ENCODE measurements at regions not wholly inside any gene's neighbourhood (a gene's known extent, or its start where the extent isn't known, plus 50 kb on each side); places are given as distances from the start of the nearest gene placed in this dataset.
"Not testable (repeated sequence)": the region's sequence is repeated elsewhere in the genome, so short reads cannot be mapped to it uniquely, and the experiment has no call there.

DNA sequence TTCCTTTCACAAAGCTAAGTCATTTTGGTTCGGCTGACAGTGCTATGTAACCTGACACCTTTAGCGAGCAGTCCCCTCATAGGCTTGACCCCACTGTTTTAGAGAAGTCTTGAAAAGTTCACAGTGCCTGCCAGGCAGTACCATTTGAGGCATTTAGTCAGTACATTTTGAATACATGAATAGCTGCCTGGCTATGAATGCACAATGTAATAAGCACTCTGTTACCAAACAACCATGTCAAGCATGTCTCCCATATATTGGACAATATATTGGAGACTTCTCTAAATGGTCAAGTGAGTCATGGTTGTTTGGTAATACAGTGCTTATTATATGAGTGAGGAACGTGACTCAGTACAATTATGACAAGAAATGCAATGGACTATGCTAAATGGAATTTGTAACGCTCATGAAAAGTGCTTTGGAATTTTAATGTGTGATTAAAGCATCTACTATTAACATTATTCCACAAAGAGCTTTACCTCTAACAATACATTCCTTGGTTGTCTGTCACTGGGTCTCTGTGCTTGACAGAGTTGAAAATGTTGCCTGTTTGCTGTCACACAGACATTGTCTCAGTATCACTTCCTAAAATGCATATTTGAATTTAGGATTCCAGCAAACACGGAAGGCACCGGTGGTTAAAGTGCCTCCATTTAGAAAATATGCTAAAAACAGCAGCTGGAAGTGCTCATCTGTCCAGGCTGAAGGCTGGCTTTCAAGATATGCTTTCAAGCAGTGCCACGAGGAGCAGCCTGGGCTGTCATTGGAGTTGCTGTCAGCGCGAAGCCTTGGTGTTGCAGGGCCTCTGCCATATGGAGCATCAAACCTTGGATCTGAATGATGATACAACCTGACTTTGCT is 458.6 kb downstream of the FBXO15 start:
- DNase-seq (ENCODE audit: low read depth in 1 of 2, low spot score in 1 of 2), result no peak

DNA sequence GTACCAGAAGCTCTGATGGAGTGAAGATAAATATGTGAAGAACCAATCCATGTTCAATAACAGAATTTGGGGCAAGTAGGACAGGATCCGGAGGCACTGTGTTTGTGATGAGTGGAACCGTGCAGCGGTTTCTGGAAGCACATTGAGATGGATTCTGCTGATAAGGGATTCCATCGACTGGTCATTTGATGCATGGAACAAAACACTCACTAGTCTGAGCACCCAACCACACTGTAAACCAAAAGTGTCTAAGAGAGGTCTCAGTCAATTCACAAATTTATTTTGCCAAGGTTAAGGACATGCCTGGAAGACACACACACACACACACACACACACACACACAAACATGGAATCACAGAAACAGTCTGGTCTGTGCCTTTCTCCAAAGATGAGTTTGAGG is 459.5 kb downstream of the FBXO15 start:
- no peak for DNase-seq (ENCODE audit: low read depth in 1 of 2, low spot score in 1 of 2)

DNA sequence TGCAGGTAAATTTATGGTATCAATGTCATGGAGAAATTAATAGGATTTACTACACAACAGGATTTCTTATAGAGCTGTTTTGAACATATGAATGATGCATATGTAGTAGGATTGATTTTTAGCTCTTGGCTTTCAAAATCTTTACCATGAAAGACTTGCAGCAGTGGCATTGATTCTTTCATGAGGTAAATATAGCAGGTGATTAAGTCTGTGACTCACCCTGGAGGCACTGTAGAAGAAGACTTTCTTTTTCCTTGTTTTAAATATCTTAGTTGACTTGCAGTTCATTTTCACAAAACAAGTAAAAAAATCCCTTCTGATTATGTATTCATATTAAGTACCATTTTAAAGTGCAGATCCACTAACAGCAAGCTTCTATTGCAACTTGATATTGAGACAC is 463.0 kb downstream of the FBXO15 start:
- DNase-seq (ENCODE audit: low read depth in 1 of 2, low spot score in 1 of 2), result no peak

DNA sequence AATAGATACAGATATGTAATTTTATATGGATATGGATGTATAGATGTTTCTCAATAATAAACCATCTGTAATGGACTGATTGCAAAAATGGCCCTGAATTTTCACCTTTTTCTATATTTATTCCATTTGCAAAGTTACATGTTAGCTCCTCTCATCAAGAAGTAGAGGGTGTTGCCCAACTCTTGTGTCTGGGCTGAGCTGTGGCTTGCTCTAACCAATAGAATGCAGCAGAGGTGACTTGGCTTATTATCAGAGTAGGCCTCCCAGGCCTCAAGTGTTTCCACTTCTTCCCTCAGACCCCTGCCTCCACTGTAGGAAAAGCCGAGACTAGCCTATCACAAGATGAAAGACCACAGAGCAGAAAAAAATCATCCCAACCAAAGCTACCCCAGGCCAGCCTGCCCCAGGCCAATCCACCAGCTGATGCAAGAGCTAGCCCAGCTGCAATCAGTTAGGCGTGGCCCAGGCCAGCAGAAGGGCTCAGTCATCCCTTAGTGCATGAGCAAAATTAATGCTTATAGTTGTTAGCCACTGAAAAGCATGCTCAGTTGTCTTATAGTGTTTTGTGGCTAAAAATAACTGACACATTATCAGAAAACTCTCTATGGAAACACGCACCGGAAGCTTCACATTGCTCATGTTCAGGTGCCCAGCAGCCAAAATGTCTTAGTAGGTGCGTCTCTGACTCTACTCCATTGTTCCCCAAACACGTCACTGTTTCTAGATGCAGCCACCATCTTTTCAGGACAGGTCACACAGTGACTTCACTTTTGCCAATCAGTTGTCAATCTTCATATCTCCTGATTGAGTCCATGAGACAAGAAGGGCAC is 464.0 kb downstream of the FBXO15 start:
- DNase-seq (ENCODE audit: low read depth in 1 of 2, low spot score in 1 of 2), result no peak

DNA sequence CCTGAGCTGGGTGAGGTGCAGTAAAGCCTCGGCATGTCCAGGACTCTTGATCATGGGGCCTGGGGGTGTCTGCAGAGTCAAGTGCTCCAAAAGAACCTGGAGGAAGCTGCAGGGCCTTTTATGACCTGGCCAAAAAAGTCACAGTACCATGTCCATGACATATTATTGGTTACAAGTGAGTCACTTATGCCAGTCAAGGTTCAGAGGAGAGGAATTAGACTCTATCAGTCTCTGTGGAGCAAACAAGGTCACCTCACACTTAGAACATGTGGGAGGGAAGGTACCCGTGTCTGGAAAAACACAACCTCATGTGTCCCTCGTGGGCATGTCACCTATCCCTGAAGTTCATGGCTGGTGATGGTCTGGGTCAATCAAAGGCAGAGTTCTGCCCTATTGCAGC is 465.7 kb downstream of the FBXO15 start:
- no peak for DNase-seq (ENCODE audit: low read depth in 1 of 2, low spot score in 1 of 2)

DNA sequence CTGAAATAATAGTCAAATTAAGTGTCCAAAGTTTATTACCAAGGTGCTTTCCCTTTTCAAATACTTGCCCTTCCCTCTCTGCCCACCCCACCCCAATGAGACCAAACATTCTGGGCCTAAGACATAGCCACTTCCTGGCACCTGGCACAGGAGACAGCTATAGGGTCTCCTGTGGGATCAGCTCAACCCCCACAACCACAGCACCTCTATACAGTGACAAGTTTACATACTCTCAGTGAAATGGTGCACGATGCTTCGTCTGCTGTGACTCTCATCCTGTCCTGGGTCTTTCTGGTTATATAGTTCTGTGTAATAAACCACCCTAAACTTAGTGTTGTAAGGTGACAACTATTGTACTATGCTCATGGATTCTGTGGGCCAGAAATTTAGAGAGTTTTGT is 466.2 kb downstream of the FBXO15 start:
- no peak for DNase-seq (ENCODE audit: low read depth in 1 of 2, low spot score in 1 of 2)

DNA sequence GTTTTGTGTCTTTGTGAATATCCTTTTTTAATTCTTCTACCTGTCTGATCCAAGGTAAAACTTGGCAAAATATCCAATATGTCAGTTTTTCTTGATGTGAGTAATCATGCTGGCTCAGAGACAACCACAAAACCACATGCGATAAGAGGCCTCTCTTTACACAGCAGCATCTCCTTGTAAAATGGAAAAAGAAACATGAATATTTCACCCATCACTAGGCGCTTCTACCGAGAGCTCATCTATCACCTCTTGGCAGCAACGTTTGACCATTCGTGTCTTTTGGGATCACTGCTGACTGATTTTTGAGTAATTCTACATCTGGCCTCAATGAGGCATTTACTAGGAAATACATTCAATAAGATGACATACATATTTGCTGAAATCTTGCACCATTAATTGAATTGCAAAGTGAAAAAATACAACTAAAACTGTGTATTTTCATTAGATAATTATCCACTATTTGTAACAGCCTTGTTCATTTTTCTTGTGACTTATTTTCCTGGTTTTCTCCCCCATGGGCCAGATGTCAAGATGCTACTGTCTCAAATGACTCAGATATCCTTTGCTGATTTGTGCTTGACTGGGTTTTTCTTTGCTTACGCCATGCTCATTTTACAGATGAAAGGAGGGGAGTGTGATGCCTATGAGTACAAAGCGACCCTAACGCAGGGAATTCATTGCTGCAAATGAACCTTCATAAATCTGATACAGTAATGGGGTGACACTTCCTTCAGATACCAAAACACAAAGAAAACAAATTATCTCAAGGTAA is 467.5 kb downstream of the FBXO15 start:
- no peak for DNase-seq (ENCODE audit: low read depth in 1 of 2, low spot score in 1 of 2)

DNA sequence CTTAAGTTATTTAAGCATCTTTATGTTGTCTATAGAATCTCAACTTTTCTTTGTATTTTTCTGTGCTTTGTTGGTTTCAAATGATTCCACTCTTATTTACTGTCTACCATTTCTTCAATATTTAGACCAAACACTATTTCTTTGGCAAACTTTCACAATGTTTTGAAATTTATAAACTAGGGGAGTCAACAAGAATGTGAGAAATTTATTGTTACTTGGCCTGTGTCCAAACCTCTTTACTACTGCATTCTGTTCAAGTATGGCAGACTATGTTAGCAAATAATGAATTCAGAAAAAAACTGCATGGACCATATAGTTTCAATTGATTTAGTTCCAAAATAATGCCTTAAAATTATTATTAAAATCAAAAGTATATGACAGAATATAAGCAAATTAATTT is 470.2 kb downstream of the FBXO15 start:
- no peak for DNase-seq (ENCODE audit: low read depth in 1 of 2, low spot score in 1 of 2)

DNA sequence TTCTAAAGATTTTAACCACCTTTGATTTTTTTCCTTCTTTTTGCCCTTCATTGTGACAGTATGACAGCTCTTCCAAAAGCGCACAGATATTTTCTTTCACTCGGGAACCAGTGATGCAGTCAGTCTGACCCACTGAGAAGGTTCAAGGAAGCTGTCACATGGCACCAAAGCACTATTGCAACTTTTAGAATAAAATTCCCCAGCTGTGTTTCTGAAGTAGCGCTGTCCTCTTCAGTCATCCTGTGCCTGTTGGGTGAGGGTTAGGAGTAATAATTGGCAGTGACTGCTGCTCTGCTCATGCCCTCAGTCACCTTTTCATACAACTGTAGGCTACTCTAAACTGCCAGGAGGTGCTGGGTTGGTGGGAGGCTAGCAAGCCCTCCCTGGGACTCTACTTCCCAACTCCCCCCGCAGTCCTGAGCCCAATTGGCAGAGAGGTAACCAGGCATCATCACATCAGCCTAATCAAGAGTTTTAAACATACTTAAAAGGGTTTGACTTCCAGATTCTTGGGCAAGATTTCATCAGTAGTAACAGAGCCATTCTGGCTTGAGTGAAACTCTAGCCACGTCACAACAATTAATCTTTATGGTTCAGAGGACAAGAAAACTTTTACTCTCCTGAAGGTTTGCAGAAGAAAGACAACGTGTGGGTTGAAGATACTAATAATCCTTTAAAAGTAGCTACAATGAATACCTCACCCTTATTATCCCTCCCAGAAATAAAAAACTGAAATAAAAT is 473.3 kb downstream of the FBXO15 start:
- DNase-seq (ENCODE audit: low read depth in 1 of 2, low spot score in 1 of 2), result no peak

DNA sequence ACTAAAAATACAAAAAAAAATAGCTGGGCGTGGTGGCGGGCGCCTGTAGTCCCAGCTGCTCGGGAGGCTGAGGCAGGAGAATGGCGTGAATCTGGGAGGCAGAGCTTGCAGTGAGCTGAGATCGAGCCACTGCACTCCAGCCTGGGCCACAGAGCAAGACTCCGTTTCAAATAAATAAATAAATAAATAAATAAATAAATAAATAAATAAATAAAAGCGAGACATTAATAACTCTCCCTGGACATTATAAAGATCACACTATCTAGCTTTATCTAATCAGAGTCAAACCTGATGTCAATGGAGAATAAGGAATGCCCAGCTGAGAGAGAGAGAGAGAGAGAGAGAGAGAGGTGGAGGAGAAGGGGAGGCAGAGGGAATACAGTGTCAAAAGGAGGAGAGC is 476.2 kb downstream of the FBXO15 start:
- not testable (repeated sequence) for DNase-seq (ENCODE audit: low read depth in 1 of 2, low spot score in 1 of 2)

DNA sequence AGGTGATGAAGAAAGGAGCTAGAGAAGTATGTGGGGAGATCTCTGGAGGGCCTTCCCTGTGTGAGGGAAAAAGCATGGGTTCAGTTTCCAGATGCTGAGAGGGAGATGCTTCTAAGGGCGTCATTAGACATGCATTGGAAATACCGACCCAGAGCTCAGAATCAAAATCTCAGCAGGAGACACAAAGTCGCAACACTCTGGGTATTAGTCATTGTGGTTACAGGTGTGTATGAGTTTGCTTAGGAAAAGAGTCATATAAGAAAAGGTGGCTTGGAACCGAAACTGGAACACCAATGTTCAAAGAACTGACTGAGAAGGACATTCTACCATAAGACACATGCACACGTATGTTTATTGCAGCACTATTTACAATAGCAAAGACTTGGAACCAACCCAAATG is 477.1 kb downstream of the FBXO15 start:
- DNase-seq (ENCODE audit: low read depth in 1 of 2, low spot score in 1 of 2), result no peak

DNA sequence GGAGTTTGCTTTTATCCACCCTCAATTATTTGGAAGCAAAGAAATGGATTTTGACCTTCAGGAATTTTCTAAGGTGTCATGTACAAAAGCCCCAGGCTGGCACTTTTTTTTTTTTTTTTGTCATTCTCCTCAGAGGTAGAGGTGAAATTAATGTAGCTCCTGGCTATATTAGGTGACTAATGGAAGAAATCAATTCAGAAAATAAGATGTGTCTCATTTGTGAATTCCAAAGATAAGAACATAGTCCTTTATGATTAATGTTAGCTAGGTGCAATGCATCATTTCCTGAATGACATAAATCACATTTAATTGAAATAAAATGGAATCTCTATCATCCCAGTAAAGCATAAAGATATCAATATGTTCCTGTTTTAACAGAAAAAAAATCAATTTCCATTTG is 477.6 kb downstream of the FBXO15 start:
- no peak for DNase-seq (ENCODE audit: low read depth in 1 of 2, low spot score in 1 of 2)

DNA sequence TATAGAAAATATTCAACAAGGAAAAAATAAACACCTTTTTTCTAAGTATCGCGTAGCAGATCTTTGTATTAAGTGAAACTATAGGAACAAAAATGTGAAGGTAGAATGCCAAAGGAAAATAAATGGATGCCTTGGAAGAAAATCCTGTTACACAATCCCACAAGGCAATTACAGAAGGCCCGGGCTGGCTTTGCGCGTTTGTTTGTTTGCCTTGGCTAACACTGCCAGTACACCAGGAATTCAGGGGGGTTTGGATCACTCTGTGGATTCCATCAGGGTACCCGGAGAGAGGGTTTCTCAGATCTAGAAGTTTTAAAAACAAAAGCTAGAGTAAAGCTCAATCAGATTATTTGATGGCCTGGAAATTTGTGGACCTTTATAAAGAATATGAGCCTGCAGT is 478.3 kb downstream of the FBXO15 start:
- no peak for DNase-seq (ENCODE audit: low read depth in 1 of 2, low spot score in 1 of 2)

DNA sequence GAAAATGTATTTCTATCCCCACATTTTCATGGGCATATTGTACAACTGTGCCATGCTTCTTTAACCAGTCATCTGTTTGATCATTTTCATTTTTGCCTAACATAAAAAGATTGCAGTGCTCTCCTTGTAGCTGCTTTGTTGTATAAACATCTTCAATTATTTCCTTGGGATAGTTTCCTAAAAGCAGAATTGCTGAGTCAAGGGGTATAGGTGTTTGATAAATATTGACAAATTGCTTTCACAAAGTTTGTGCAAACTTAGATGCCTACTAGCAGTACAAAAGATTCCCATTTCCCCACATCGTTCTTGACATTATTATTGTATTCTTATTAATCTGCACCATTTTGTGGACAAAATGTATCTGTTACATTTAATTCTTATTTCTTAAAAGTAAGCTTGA is 479.6 kb downstream of the FBXO15 start:
- DNase-seq (ENCODE audit: low read depth in 1 of 2, low spot score in 1 of 2), result no peak

DNA sequence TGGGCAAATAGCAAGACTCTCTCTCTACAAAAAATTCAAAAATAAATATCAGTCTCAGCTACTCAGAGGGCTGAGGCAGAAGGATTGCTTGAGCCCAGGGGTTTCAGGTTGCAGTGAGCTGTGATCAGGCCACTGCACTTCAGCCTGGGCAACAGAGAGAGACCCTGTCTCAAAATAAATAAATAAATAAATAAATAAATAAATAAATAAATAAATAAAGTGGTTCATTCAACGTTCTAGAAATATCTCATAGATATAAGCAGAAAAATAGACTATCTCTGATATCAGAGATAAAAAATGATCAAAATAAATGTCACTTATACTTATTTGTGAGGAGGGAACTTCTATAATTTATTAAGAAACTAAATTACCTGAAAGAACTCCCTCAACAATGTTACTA is 480.9 kb downstream of the FBXO15 start:
- no peak for DNase-seq (ENCODE audit: low read depth in 1 of 2, low spot score in 1 of 2)

DNA sequence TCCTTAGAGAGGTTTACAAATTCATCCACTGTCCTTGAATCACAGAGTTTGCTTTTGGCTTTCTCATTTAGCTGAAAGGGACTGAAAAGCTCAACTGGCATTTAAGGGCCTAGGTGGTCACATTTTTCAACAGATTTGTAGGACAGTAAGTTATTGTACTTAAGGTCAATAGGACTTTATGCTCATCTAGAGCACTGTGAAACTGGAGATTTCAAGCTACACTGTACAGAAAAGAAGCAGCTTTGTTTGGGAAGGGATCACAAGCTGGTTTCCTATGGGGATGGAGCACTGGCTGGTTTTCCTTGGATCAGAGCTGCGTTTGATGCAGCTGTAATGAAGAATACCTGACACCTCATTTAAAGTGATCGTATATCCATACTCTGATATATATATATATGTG is 482.7 kb downstream of the FBXO15 start:
- DNase-seq (ENCODE audit: low read depth in 1 of 2, low spot score in 1 of 2), result no peak

DNA sequence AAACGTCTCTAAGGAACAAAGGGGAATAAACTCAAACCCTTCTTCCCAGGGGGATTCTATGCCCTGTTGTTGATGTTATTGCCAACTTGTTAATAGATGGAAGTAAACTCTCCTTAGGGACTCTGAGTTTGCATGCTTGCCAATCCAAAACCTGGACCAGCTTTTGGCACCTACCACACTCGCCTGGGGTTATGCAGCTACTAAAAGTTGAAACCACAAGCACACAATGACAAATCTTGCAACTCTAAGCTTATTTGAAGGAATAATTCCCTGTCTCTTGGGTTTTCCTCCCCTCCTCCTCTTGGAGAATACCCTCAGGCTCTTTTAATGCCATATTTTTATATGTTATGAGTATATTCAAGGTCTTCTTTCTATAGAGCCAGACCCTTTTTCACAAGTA is 484.1 kb downstream of the FBXO15 start:
- no peak for DNase-seq (ENCODE audit: low read depth in 1 of 2, low spot score in 1 of 2)

DNA sequence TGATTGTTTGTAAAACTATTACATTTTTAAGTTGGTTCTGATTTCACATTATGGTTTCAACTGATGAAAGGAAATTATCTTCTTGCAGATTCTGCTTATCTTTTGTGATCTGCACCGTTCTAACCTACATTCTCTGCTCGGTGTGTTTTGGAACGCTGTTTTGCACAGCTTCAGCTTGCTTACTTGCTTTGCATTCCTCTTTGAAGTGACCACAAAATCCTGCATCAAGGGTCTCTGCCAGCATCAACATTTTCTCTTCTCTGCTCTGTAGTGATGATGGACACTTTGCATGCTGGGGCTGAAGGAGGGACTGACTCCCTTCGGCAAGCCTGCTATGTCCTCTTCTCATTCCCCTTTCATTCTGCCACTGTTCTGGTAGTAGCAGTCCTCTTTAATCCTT is 485.2 kb downstream of the FBXO15 start:
- no peak for DNase-seq (ENCODE audit: low read depth in 1 of 2, low spot score in 1 of 2)

DNA sequence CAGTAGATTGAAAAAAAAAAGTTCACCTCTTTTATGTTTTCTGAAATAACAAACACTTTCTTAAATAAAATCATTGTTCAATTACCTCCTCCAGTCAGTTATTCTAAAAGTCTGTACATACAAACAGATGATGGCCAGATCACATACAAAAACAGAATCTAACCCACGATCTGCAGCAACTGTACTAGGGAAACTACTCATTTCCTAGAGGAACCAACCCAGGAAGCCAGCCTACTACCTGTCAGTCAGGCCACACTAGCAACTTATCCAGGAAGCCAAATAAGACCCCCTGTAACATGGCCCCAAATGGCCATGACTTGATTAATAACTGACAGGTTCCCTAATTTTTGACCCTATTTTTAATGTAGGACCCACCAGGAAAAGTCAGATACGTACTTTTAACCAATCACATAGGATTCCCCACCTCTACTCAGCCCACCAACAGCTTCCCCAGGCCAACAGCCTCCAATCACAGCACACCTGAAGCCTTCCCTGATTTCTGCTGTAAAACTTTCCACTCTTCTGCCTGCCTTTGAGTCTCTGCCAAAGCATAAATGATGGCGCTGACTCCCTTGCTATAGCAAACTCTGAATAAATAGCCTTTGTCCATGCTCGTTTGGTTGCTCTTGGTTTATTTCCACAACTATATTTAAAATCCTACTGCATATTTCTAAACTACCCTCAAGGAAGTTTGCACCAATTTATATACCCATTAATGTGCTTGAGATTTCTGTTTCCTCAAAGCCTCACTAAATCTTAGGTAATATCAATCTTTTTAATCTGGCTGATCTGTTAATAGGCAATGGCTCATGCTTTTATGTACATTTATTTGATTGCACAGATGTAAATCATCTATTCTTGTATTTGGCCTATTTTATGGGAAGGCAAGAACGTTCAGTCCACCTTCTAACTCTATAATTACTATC is 486.4 kb downstream of the FBXO15 start:
- DNase-seq (ENCODE audit: low read depth in 1 of 2, low spot score in 1 of 2), result no peak

DNA sequence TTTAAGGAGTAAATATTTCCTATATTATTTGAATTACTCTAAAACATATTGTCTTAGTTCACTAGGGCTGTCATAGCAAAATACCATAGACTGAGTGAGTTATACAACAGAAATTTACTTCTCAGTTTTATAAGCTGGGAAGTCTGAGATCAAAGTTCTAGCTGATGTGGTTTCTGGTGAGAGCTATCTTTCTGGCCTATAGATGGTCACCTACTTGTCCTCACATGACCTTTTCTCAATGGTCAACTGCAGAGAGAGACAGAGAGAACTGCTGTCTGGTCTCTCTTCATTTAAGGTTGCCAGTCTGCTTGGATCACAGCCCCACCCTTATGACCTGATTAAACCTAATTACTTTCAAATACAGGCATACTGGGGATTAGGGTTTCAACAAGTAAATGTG is 490.9 kb downstream of the FBXO15 start:
- DNase-seq (ENCODE audit: low read depth in 1 of 2, low spot score in 1 of 2), result no peak
